GM12873 (cell line): ENCODE measurements at regions not wholly inside any gene's neighbourhood (a gene's known extent, or its start where the extent isn't known, plus 50 kb on each side); places are given as distances from the start of the nearest gene placed in this dataset.

Source experiments
- CTCF ChIP-seq: IDR thresholded peaks from 2 replicates; pipeline ENCODE4 v1.5.1; 2012; ENCODE audit warnings: low read depth, mild to moderate bottlenecking, moderate library complexity, low read length, control low read depth; ENCODE audit not compliant: insufficient read depth; ENCODE audit errors: missing control alignments

- no peak for TF ChIP-seq CTCF
Measured at GRCh38 chr1:234839663-234840062, 229.7 kb upstream of the IRF2BP2 start.

- TF ChIP-seq CTCF: no peak
Measured at GRCh38 chr1:234838820-234839219, 228.8 kb upstream of the IRF2BP2 start.

GRCh38 chr1:234838182-234838581, 228.2 kb upstream of the IRF2BP2 start:
- TF ChIP-seq CTCF: no peak

- no peak for TF ChIP-seq CTCF
Measured at GRCh38 chr1:234837713-234838112, 227.7 kb upstream of the IRF2BP2 start.

GRCh38 chr1:234836776-234837357, 226.9 kb upstream of the IRF2BP2 start:
- no peak for TF ChIP-seq CTCF

GRCh38 chr1:234836045-234836681, 226.2 kb upstream of the IRF2BP2 start:
- no peak for TF ChIP-seq CTCF

- TF ChIP-seq CTCF: no peak
Measured at GRCh38 chr1:234835239-234835638, 225.3 kb upstream of the IRF2BP2 start.
